Tongue (tissue), 1 donor: ENCODE measurements at regions not wholly inside any gene's neighbourhood (a gene's known extent, or its start where the extent isn't known, plus 50 kb on each side); places are given as distances from the start of the nearest gene placed in this dataset.

Experiments used
- DNase-seq: peaks from one replicate; pipeline ENCODE4 v3.0.0-alpha.2; 2015

DNA sequence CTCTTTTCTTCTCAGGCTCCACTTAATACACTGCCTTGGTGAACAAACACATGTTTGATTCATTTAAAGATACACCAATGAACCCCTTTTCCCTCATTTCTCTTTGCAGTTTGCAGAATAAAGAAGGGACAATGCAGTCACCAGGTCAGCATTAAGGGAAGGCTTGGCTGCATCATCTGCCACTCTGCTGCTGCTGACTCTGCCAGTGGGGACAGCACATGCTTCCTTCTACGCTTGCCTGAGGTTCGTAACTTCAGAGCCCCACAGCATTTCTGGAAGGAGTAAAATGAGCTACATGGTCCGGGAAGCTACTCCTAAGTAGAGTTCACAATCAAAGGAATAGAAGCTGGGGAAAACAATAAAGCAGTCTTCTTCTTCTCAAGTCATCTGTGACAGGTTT, 178.9 kb upstream of the GATB start:
- no peak for DNase-seq

DNA sequence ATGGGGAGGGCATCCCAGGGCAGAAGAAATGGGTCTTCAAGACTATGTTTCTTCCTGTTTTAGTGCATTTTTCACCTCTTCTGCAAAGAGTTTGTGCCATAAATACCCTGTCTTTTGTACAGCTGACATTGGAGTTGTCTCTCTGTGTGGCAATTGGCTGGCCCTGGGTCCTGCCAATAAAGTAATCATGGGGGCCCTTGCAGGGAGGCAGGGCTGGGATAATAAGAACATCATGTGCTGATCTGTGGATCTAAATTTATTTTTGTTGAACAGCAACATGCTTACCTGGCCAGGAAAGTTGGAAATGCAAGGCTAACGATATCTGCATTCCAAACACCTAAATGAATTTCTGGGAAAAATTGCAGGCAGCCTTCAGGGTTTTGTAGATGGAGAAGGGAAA, 174.6 kb upstream of the GATB start:
- DNase-seq, result no peak

DNA sequence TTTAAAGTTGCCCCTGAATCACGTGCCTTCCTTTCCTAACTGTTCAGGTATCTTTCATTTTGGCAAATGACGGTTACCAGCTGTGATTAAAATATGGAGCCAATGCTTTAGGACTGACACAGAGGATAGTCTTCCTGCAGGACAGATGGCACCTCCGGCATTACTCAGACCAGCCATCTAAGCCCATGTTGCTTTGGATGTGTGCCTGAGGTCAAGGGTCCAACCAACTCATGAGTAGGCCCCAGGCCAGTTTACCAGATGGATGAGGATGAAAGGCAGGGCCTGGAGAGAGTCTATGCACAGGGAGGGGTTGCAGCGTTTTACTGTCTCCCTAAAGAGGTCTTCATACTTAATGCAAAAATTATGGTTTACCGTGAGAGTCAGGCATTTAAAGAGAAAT, 174.0 kb upstream of the GATB start:
- no peak for DNase-seq

- no peak for DNase-seq
These were observed 172.5 kb upstream of the GATB start for GRCh38 chr4:151933122-151933827.

- DNase-seq, result no peak
These were observed 170.8 kb upstream of the GATB start for GRCh38 chr4:151931563-151931962.

GRCh38 chr4:151930372-151930771, 169.6 kb upstream of the GATB start:
- DNase-seq, result no peak

DNA sequence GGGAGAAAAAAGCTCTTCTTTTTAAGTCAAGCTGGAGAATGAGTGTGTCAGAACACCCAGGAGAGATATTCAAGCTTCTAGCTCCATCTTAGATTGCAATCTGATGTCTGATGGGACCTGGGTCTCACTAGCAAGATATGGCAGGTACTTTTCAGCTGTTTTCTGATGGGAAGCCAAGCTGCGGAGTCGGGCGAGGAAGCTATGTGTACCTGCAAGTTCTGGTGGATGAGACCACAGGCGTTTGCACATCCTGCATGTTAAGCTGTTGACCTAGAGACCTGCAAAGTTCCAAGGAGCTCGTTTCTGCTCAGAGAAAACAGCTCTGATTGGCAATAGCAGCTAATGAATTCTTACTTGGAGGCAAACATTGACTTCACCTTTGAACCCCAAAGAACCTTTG, 167.3 kb upstream of the GATB start:
- no peak for DNase-seq

- no peak for DNase-seq
These were observed 162.0 kb upstream of the GATB start for GRCh38 chr4:151922811-151923210.

- no peak for DNase-seq
These were observed 161.5 kb upstream of the GATB start for GRCh38 chr4:151922306-151922705.

DNA sequence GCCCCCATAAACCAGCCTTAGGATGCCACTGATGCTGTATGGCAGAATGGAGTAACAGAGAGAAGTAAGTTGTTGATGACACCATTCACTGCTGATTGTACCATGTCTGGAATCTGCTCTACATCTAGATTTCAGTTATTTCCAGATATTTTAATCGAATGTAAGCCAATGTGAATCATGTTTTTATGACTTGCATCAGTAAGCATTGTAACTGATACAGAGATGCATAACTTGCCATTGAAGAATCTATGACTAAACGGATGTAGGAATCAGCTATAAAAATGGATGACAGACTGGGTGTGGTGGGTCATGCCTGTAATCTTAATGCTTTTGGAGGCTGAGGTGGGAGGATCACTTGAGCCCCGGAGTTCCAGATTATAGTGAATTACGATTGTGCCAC, 161.0 kb upstream of the GATB start:
- DNase-seq, result no peak

- DNase-seq, result no peak
These were observed 160.6 kb upstream of the GATB start for GRCh38 chr4:151921386-151921785.

DNA sequence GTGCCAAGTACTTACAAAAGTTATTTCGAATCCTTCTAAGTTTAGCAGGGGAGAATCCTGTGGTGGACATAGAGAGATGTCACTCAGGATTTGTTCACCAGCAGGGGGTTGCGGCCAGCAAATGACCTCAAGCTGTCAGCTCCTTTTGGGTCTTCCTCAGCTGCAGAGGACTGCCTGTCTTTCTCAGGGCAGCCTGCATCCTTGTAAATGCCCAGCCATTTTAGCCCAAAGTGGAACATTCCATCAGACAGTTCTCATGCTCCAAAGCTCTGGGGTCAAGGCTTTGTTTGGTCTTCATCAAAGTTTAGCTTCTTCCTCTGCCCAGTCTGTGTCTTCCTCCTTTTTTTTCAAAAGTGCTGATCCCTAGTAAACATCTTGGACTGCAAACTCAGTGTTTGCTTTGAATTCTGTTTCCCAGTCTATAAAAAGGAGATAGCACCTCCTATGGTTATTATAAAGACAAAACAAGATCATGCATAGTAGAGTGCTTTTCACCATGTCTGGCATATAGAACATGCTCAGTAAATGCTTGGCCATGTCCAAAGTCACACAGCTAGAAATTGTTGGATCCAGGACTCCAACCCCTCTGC, 156.4 kb upstream of the GATB start:
- DNase-seq, result no peak

GRCh38 chr4:151912632-151913031, 151.8 kb upstream of the GATB start:
- DNase-seq, result no peak

DNA sequence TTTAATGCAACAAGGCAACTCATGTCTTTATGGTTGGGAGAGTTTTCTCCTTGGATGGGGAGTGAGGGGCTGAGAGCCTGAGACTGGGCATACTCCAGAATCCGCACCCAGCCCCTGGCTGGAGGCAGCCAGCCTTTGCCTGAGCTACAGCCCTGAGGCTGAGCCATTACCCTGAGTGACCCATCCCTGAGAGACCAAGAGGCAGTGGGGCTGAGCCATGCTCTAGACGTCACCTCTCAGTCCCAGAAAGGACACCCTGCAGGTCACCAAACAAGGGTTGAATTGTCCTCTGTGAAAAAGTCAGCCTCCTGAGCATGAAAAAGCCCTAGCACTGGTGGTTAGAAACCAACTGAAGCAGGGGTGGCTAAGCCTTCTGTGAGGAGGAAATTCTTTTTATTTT, 151.2 kb upstream of the GATB start:
- DNase-seq, result no peak

- DNase-seq, result no peak
These were observed 148.1 kb upstream of the GATB start for GRCh38 chr4:151908734-151909497.

GRCh38 chr4:151908201-151908600, 147.4 kb upstream of the GATB start:
- no peak for DNase-seq

- DNase-seq, result no peak
These were observed 145.6 kb upstream of the GATB start for GRCh38 chr4:151906438-151906837.

GRCh38 chr4:151905197-151905596, 144.4 kb upstream of the GATB start:
- no peak for DNase-seq

- no peak for DNase-seq
These were observed 140.8 kb upstream of the GATB start for GRCh38 chr4:151901631-151902030.

GRCh38 chr4:151896880-151897279, 136.1 kb upstream of the GATB start:
- DNase-seq, result no peak

- no peak for DNase-seq
These were observed 134.9 kb upstream of the GATB start for GRCh38 chr4:151895671-151896070.

GRCh38 chr4:151894246-151894645, 133.4 kb upstream of the GATB start:
- no peak for DNase-seq

- no peak for DNase-seq
These were observed 127.6 kb upstream of the GATB start for GRCh38 chr4:151888367-151888866.

DNA sequence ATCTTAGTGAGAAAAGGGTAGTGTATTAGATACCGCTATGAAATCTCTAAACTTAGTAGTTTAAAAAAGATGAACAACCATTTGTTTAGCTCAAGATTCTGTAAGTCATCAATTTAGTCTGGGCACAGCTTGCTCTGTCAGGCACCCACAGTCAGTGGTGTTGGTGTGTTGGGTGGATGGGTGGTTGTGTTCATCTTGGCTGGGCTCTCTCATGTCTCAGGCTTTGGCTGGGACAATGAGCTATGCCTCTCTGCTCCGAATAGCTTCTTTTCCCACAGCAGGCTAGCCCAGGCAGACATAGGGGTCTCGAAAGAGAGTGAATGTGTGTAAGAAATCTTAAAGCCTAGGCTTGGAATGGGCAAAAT, 127.0 kb upstream of the GATB start:
- no peak for DNase-seq
